Neutrophil (primary cell): ENCODE measurements at regions not wholly inside any gene's neighbourhood (a gene's known extent, or its start where the extent isn't known, plus 50 kb on each side); places are given as distances from the start of the nearest gene placed in this dataset.

Experiments
- H3K27ac ChIP-seq: fragments of 200-600 bp; sonication (generic); 2 replicates; pipeline ENCODE4 v1.5.1; 2016; ENCODE audit warnings: mild to moderate bottlenecking, moderate library complexity
- H3K27me3 ChIP-seq: fragments of 200-600 bp; sonication (generic); 2 replicates; pipeline ENCODE4 v1.6.0; 2016; ENCODE audit warnings: mild to moderate bottlenecking
- H3K36me3 ChIP-seq: fragments of 200-600 bp; sonication (generic); 2 replicates; pipeline ENCODE4 v1.5.1; 2017
- H3K4me1 ChIP-seq, 2 experiments: fragments of 200-600 bp in 1 of 2; sonication (generic) in 1 of 2; 1 replicate in 1 of 2; 2 replicates in 1 of 2; pipeline versions ENCODE4 v1.5.1 to v1.6.1; 2013 to 2016; ENCODE audit warnings: low read depth in 1 of 2, low read length in 1 of 2, mild to moderate bottlenecking in 1 of 2, moderate library complexity in 1 of 2; ENCODE audit not compliant: control insufficient read depth in 1 of 2, insufficient read depth in 1 of 2
- H3K4me3 ChIP-seq, 2 experiments: fragments of 200-600 bp in 1 of 2; sonication (generic) in 1 of 2; 1 replicate in 1 of 2; 2 replicates in 1 of 2; pipeline ENCODE4 v1.5.1; 2013 to 2016; ENCODE audit warnings: low read depth in 1 of 2, low read length in 1 of 2, mild to moderate bottlenecking in 1 of 2, moderate library complexity in 1 of 2
- H3K9me3 ChIP-seq: fragments of 200-600 bp; sonication (generic); 2 replicates; pipeline ENCODE4 v1.5.1; 2016
- TF ChIP-seq, protein P1 (sequence below): fragments of 200-600 bp; sonication (generic); IDR thresholded peaks from 2 replicates; pipeline ENCODE4 v1.5.1; 2016; ENCODE audit warnings: antibody characterized with exemption

GRCh38 chr5:3234566-3234965, 361.1 kb upstream of the IRX1 start:
- Histone ChIP-seq H3K27me3 (no peaks in the 10 kb centered on the region), H3K4me3 (no peak overlapping the region), H3K9me3 (no peaks in the 10 kb centered on the region), H3K36me3 (no peaks in the 10 kb centered on the region), H3K27ac (no peak overlapping the region), H3K4me1 (no peaks in the 10 kb centered on the region)
- TF ChIP-seq, protein P1, sequence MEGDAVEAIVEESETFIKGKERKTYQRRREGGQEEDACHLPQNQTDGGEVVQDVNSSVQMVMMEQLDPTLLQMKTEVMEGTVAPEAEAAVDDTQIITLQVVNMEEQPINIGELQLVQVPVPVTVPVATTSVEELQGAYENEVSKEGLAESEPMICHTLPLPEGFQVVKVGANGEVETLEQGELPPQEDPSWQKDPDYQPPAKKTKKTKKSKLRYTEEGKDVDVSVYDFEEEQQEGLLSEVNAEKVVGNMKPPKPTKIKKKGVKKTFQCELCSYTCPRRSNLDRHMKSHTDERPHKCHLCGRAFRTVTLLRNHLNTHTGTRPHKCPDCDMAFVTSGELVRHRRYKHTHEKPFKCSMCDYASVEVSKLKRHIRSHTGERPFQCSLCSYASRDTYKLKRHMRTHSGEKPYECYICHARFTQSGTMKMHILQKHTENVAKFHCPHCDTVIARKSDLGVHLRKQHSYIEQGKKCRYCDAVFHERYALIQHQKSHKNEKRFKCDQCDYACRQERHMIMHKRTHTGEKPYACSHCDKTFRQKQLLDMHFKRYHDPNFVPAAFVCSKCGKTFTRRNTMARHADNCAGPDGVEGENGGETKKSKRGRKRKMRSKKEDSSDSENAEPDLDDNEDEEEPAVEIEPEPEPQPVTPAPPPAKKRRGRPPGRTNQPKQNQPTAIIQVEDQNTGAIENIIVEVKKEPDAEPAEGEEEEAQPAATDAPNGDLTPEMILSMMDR, result no peak

GRCh38 chr5:3230941-3231340, 364.7 kb upstream of the IRX1 start:
- H3K27me3 ChIP-seq, result no peaks in the 10 kb centered on the region
- H3K4me1 ChIP-seq, result no peaks in the 10 kb centered on the region
- H3K9me3 ChIP-seq, result no peaks in the 10 kb centered on the region
- no peak overlapping the region for H3K4me3 ChIP-seq
- H3K27ac ChIP-seq, result no peak overlapping the region
- H3K36me3 ChIP-seq, result no peaks in the 10 kb centered on the region
- TF ChIP-seq, protein P1, result no peak

DNA sequence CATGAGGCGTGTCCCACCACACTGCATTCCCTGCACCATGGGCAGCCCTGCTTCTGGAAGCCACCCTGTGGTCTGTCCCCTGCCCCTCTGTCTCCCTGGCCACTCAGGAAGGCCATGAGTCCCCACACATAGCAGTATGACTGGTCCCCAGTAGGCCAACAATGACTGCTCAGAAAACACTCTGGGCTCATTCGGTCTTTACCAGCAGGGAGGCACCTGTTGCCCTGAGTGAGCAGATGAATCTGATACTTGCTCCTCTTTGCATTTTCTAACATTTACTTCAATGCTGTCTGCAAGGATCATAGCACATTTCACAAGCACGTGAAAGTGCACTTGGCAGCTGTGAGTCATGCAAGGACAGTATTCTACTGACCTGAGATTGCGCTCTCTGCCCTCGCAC, 365.4 kb upstream of the IRX1 start:
- Histone ChIP-seq H3K27ac (no peak overlapping the region), H3K4me1 (no peaks in the 10 kb centered on the region), H3K9me3 (no peaks in the 10 kb centered on the region), H3K36me3 (no peaks in the 10 kb centered on the region), H3K27me3 (no peaks in the 10 kb centered on the region), H3K4me3 (no peak overlapping the region)
- TF ChIP-seq, protein P1, result no peak

DNA sequence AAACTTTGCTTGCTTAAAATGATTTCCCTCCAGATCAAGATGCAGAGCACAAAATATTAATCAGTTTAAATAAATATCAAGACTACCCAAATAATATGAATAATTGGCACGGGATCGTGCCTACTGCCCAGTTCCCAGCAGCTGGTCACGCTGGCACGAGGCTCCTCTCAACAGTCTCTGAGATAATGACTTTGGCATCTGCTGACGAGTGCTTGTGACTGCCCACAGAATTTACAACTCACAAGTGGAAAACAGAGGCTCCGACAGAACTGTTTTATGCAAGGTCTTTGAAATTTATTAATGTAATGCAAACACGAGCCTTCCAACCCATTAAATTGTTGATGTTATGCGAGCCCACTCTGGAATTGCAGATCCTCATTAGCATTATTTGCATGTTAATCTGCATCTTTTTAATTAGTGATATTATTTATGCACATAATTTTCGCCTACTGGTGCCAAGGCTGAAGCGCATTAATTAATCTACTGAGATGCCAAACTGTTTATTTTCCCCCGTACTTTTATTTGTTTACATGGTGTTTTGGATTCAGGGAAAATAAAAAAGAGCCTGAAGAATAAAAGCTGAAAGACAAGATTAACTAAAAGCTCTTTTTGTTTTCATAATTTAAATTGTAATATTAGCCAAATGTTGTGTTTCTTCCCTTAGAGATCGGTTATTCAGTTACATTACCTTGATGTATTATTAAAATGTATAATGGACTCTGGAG, 369.3 kb upstream of the IRX1 start:
- H3K4me1 ChIP-seq, result no peaks in the 10 kb centered on the region
- no peaks in the 10 kb centered on the region for H3K27me3 ChIP-seq
- TF ChIP-seq, protein P1, result no peak
- H3K9me3 ChIP-seq, result no peaks in the 10 kb centered on the region
- H3K36me3 ChIP-seq, result no peaks in the 10 kb centered on the region
- no peak overlapping the region for H3K4me3 ChIP-seq
- no peak overlapping the region for H3K27ac ChIP-seq

- TF ChIP-seq, protein P1, result no peak
- H3K4me3 ChIP-seq, result no peak overlapping the region
- no peaks in the 10 kb centered on the region for H3K9me3 ChIP-seq
- H3K27me3 ChIP-seq, result no peaks in the 10 kb centered on the region
- no peaks in the 10 kb centered on the region for H3K36me3 ChIP-seq
- H3K27ac ChIP-seq, result no peak overlapping the region
- H3K4me1 ChIP-seq, result no peaks in the 10 kb centered on the region
These were observed 370.3 kb upstream of the IRX1 start for GRCh38 chr5:3225201-3225960.
